ENCODE measurements at regions not wholly inside any gene's neighbourhood (a gene's known extent, or its start where the extent isn't known, plus 50 kb on each side); places are given as distances from the start of the nearest gene placed in this dataset.

DNA sequence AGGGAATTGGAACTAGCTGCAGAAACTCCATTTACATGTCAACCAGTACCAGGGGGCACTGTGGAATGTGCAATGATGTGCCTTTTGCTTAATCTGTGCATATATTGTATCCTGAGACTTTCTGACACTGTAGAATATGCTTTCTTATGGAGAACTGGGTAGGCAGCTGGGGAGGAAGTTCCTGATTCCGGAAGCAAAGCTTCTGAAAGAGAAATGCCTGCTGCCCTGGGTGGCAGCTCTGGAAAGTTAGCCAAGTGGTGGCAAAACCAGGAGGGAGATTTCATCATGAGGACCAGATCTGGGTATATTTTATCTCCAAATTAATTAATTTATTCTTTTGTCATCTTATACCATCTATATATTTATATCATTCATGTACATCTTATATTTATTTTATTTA lies 116.7 kb downstream of the XCL2 start (continued):
- TF ChIP-seq SIX5 (IDR thresholded peaks at IDR 0.05; ENCODE audit: low read depth, low read length) (no peak), SP2 (IDR thresholded peaks at IDR 0.05; ENCODE audit: low read length) (no peak), CREB1 (IDR thresholded peaks at IDR 0.05) (no peak), GTF2F1 (IDR thresholded peaks at IDR 0.05; ENCODE audit: borderline replicate concordance, low read depth, low read length) (no peak)
- TF ChIP-seq, protein P1, sequence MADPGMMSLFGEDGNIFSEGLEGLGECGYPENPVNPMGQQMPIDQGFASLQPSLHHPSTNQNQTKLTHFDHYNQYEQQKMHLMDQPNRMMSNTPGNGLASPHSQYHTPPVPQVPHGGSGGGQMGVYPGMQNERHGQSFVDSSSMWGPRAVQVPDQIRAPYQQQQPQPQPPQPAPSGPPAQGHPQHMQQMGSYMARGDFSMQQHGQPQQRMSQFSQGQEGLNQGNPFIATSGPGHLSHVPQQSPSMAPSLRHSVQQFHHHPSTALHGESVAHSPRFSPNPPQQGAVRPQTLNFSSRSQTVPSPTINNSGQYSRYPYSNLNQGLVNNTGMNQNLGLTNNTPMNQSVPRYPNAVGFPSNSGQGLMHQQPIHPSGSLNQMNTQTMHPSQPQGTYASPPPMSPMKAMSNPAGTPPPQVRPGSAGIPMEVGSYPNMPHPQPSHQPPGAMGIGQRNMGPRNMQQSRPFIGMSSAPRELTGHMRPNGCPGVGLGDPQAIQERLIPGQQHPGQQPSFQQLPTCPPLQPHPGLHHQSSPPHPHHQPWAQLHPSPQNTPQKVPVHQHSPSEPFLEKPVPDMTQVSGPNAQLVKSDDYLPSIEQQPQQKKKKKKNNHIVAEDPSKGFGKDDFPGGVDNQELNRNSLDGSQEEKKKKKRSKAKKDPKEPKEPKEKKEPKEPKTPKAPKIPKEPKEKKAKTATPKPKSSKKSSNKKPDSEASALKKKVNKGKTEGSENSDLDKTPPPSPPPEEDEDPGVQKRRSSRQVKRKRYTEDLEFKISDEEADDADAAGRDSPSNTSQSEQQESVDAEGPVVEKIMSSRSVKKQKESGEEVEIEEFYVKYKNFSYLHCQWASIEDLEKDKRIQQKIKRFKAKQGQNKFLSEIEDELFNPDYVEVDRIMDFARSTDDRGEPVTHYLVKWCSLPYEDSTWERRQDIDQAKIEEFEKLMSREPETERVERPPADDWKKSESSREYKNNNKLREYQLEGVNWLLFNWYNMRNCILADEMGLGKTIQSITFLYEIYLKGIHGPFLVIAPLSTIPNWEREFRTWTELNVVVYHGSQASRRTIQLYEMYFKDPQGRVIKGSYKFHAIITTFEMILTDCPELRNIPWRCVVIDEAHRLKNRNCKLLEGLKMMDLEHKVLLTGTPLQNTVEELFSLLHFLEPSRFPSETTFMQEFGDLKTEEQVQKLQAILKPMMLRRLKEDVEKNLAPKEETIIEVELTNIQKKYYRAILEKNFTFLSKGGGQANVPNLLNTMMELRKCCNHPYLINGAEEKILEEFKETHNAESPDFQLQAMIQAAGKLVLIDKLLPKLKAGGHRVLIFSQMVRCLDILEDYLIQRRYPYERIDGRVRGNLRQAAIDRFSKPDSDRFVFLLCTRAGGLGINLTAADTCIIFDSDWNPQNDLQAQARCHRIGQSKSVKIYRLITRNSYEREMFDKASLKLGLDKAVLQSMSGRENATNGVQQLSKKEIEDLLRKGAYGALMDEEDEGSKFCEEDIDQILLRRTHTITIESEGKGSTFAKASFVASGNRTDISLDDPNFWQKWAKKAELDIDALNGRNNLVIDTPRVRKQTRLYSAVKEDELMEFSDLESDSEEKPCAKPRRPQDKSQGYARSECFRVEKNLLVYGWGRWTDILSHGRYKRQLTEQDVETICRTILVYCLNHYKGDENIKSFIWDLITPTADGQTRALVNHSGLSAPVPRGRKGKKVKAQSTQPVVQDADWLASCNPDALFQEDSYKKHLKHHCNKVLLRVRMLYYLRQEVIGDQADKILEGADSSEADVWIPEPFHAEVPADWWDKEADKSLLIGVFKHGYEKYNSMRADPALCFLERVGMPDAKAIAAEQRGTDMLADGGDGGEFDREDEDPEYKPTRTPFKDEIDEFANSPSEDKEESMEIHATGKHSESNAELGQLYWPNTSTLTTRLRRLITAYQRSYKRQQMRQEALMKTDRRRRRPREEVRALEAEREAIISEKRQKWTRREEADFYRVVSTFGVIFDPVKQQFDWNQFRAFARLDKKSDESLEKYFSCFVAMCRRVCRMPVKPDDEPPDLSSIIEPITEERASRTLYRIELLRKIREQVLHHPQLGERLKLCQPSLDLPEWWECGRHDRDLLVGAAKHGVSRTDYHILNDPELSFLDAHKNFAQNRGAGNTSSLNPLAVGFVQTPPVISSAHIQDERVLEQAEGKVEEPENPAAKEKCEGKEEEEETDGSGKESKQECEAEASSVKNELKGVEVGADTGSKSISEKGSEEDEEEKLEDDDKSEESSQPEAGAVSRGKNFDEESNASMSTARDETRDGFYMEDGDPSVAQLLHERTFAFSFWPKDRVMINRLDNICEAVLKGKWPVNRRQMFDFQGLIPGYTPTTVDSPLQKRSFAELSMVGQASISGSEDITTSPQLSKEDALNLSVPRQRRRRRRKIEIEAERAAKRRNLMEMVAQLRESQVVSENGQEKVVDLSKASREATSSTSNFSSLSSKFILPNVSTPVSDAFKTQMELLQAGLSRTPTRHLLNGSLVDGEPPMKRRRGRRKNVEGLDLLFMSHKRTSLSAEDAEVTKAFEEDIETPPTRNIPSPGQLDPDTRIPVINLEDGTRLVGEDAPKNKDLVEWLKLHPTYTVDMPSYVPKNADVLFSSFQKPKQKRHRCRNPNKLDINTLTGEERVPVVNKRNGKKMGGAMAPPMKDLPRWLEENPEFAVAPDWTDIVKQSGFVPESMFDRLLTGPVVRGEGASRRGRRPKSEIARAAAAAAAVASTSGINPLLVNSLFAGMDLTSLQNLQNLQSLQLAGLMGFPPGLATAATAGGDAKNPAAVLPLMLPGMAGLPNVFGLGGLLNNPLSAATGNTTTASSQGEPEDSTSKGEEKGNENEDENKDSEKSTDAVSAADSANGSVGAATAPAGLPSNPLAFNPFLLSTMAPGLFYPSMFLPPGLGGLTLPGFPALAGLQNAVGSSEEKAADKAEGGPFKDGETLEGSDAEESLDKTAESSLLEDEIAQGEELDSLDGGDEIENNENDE (IDR thresholded peaks at IDR 0.05; ENCODE audit: insufficient replicate concordance, low read length) = no peak
- TF ChIP-seq, protein P2, sequence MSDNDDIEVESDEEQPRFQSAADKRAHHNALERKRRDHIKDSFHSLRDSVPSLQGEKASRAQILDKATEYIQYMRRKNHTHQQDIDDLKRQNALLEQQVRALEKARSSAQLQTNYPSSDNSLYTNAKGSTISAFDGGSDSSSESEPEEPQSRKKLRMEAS (IDR thresholded peaks at IDR 0.05) = no peak

Measured in H1 (cell line).